ENCODE measurements at regions not wholly inside any gene's neighbourhood (a gene's known extent, or its start where the extent isn't known, plus 50 kb on each side); places are given as distances from the start of the nearest gene placed in this dataset.
A peak's percentile ranks its signal among the peaks of the same experiment; 100 is the strongest.

GRCh38 chr7:113774182-113774807, 144.5 kb downstream of the PPP1R3A start:
- in situ Hi-C loops (cut with MboI; ENCODE audit: low sequenced_read_pairs, unreplicated experiment) = no loop called here
- TF ChIP-seq CTCF (IDR thresholded peaks at IDR 0.05; ENCODE audit: borderline replicate concordance, control extremely low read depth, extremely low read depth, insufficient read depth, missing control alignments) = peak; percentile 69
- DNase-seq (ENCODE audit: low spot score) = peak; percentile 30

GRCh38 chr7:113770146-113770738, 148.6 kb downstream of the PPP1R3A start:
- in situ Hi-C loops (cut with MboI; ENCODE audit: low sequenced_read_pairs, unreplicated experiment) = no loop called here
- TF ChIP-seq CTCF (IDR thresholded peaks at IDR 0.05; ENCODE audit: borderline replicate concordance, control extremely low read depth, extremely low read depth, insufficient read depth, missing control alignments) = no peak
- DNase-seq (ENCODE audit: low spot score) = no peak

- TF ChIP-seq CTCF (IDR thresholded peaks at IDR 0.05; ENCODE audit: borderline replicate concordance, control extremely low read depth, extremely low read depth, insufficient read depth, missing control alignments) = no peak
- in situ Hi-C loops (cut with MboI; ENCODE audit: low sequenced_read_pairs, unreplicated experiment) = no loop called here
- no peak for DNase-seq (ENCODE audit: low spot score)
Observed at GRCh38 chr7:113768387-113768786, 150.4 kb downstream of the PPP1R3A start.

- no peak for DNase-seq (ENCODE audit: low spot score)
- in situ Hi-C loops (cut with MboI; ENCODE audit: low sequenced_read_pairs, unreplicated experiment) = no loop called here
- TF ChIP-seq CTCF (IDR thresholded peaks at IDR 0.05; ENCODE audit: borderline replicate concordance, control extremely low read depth, extremely low read depth, insufficient read depth, missing control alignments) = no peak
Observed at GRCh38 chr7:113764401-113765035, 154.3 kb downstream of the PPP1R3A start.

- TF ChIP-seq CTCF (IDR thresholded peaks at IDR 0.05; ENCODE audit: borderline replicate concordance, control extremely low read depth, extremely low read depth, insufficient read depth, missing control alignments) = no peak
- no peak for DNase-seq (ENCODE audit: low spot score)
- in situ Hi-C loops (cut with MboI; ENCODE audit: low sequenced_read_pairs, unreplicated experiment) = no loop called here
Observed at GRCh38 chr7:113763226-113763625, 155.6 kb downstream of the PPP1R3A start.

- DNase-seq (ENCODE audit: low spot score) = no peak
- no peak for TF ChIP-seq CTCF (IDR thresholded peaks at IDR 0.05; ENCODE audit: borderline replicate concordance, control extremely low read depth, extremely low read depth, insufficient read depth, missing control alignments)
- in situ Hi-C loops (cut with MboI; ENCODE audit: low sequenced_read_pairs, unreplicated experiment) = no loop called here
Observed at GRCh38 chr7:113756250-113756649, 162.6 kb downstream of the PPP1R3A start.

Data from GM13976 (cell line).